Lower lobe of right lung (tissue), 2 donors: ENCODE measurements at regions not wholly inside any gene's neighbourhood (a gene's known extent, or its start where the extent isn't known, plus 50 kb on each side); places are given as distances from the start of the nearest gene placed in this dataset.

Experiments used
- ATAC-seq, 2 donors: fragments of 200-7000 bp; cut with Tn5 transposase; one replicate each; pipeline ENCODE4 v1.9.1; 2020 to 2022; ENCODE audit warnings: mild to moderate bottlenecking in 2 of 2, moderate library complexity in 2 of 2
- DNase-seq: peaks from one replicate; pipeline ENCODE4 v3.0.0-alpha.2; 2020
- H3K27ac ChIP-seq: fragments of 200-600 bp; one replicate; pipeline ENCODE4 v1.8.0; 2022
- H3K27me3 ChIP-seq: fragments of 200-600 bp; one replicate; pipeline ENCODE4 v1.8.0; 2022; ENCODE audit warnings: low read depth
- H3K36me3 ChIP-seq: fragments of 200-600 bp; one replicate; pipeline ENCODE4 v1.8.0; 2022; ENCODE audit warnings: mild to moderate bottlenecking
- H3K4me1 ChIP-seq: fragments of 200-600 bp; one replicate; pipeline ENCODE4 v1.8.0; 2022
- H3K4me3 ChIP-seq: fragments of 200-600 bp; one replicate; pipeline ENCODE4 v1.8.0; 2022; ENCODE audit warnings: mild to moderate bottlenecking
- H3K9me3 ChIP-seq: fragments of 200-600 bp; one replicate; pipeline ENCODE4 v1.8.0; 2022
- CTCF ChIP-seq: fragments of 200-600 bp; IDR thresholded peaks from one replicate; pipeline ENCODE4 v1.8.0; 2022; ENCODE audit warnings: antibody characterized with exemption, mild to moderate bottlenecking
- intact Hi-C: fragments of 100-400 bp; cut with DNase I; formaldehyde crosslinking; loops from one replicate; pipeline ENCODE4 v1.11.0; 2022
- donor health status: DM: no; HTN: yes; CAD: no; lungs with severe emphysema.

GRCh38 chr7:46738796-46739195 is 817.7 kb upstream of the IGFBP3 start:
- TF ChIP-seq CTCF = no peak
- no peaks in the 10 kb centered on the region for H3K9me3 ChIP-seq
- intact Hi-C loops = no loop called here
- no peak overlapping the region for H3K4me3 ChIP-seq
- H3K36me3 ChIP-seq = no peaks in the 10 kb centered on the region
- no peaks in the 10 kb centered on the region for H3K4me1 ChIP-seq
- no peak overlapping the region for H3K27ac ChIP-seq
- ATAC-seq = no peak
- no peak for DNase-seq
- H3K27me3 ChIP-seq = no peaks in the 10 kb centered on the region

DNA sequence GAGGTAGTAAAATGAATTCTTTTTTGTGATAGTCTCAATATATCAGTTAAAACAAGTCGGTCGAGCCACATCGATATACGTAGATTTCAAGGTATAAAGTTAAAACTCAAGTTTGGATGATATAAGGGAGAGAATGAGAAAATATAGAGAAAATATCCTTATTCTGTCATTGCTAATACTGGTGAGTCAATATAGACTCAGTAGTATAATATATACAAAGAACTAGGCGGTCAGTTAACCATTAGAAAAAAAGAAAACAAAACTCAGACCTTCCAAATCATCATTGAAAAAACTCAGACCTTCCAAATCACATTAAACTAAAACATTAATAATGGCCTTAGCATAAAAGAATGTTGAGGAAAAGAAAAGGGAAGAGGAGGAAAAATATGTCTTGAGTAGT is 817.1 kb upstream of the IGFBP3 start:
- intact Hi-C loops = no loop called here
- no peak for DNase-seq
- H3K36me3 ChIP-seq = no peaks in the 10 kb centered on the region
- H3K4me1 ChIP-seq = no peaks in the 10 kb centered on the region
- no peaks in the 10 kb centered on the region for H3K27me3 ChIP-seq
- no peak for ATAC-seq
- H3K4me3 ChIP-seq = no peak overlapping the region
- TF ChIP-seq CTCF = no peak
- no peaks in the 10 kb centered on the region for H3K9me3 ChIP-seq
- no peak overlapping the region for H3K27ac ChIP-seq

DNA sequence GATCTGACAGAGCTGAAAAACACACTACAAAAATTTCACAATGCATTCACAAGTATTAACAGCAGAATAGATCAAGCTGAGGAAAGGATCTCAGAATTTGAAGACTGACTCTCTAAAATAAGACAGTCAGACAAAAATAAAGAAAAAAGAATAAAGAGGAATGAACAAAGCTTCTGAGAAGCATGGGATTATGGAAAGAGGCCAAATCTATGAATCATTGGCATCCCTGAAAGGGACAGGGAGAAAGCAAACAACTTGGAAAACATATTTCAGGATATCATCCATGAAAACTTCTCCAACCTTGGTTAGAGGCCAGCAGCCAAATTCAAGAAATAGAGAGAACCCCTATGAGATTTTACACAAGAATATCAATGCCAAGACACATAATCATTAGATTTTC is 804.8 kb upstream of the IGFBP3 start:
- no peak for DNase-seq
- H3K27ac ChIP-seq = no peak overlapping the region
- H3K4me1 ChIP-seq = no peaks in the 10 kb centered on the region
- ATAC-seq = no peak
- no peak overlapping the region for H3K4me3 ChIP-seq
- H3K27me3 ChIP-seq = no peaks in the 10 kb centered on the region
- no peak for TF ChIP-seq CTCF
- H3K9me3 ChIP-seq = no peaks in the 10 kb centered on the region
- no peaks in the 10 kb centered on the region for H3K36me3 ChIP-seq
- intact Hi-C loops = no loop called here

DNA sequence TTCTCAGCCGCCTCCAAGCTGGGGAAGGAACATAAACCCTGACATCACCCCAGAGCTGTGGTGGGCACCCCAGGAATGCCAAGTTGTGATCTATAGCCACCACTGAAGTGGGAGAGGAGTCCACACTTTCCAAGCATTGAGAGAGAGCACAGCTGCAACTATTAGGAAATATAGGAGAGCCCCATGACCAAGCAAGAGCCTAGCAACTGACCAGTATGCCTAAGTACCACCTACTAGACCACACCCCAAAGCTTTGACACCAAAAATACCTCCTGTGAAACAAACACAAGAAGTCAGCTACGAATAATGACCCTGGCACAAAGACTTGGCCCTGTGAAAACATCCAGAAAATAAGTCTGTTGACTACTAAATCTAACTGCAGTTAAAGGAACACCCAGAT is 804.1 kb upstream of the IGFBP3 start:
- ATAC-seq (no peak), DNase-seq (no peak)
- Histone ChIP-seq H3K27ac (no peak overlapping the region), H3K9me3 (no peaks in the 10 kb centered on the region), H3K4me3 (no peak overlapping the region), H3K4me1 (no peaks in the 10 kb centered on the region), H3K27me3 (no peaks in the 10 kb centered on the region), H3K36me3 (no peaks in the 10 kb centered on the region)
- no peak for TF ChIP-seq CTCF
- intact Hi-C loops = no loop called here

DNA sequence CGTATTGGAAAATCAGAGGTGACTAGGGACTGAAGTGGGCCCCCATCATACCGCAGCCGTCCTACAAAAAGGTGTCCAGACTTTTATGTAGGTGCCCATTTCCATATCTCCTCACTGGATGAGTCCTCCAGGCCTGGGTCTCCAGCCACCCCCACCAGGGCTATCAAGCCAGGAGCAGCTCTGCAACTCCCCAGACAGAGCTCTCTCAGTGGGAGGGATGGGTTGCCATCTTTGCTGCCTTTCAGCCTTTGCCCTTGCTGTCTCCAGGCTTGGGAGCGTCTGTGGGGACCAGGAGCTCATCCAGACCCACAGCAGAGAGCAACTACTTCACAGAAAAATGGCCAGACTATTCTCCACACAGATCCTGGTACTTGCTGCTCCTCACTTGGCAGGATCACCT is 802.7 kb upstream of the IGFBP3 start:
- H3K36me3 ChIP-seq = no peaks in the 10 kb centered on the region
- H3K4me3 ChIP-seq = no peak overlapping the region
- H3K27me3 ChIP-seq = no peaks in the 10 kb centered on the region
- no peaks in the 10 kb centered on the region for H3K4me1 ChIP-seq
- intact Hi-C loops = no loop called here
- no peak overlapping the region for H3K27ac ChIP-seq
- ATAC-seq (no peak), DNase-seq (no peak)
- no peak for TF ChIP-seq CTCF
- no peaks in the 10 kb centered on the region for H3K9me3 ChIP-seq

DNA sequence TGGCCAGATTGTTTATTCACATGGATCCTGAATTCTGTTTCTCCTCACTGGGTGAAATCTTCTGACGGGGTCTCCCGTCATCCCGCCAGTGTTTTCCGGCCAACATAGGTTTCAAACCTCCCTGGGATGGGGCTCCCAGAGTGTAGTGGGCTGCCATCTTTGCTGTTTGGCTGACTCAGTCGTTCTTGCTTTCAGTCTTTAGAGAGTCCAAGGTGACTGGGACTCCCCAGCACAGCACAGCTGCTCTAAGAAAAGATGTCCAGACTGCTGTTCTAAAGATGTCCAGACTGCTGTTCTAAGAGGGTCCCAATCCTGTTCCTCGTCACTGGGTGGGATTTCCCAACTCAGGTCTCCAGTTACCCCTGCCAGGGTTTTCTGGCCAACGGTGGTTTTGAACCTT is 801.9 kb upstream of the IGFBP3 start:
- ATAC-seq = no peak
- TF ChIP-seq CTCF = no peak
- Histone ChIP-seq H3K4me3 (no peak overlapping the region), H3K27ac (no peak overlapping the region), H3K36me3 (no peaks in the 10 kb centered on the region), H3K9me3 (no peaks in the 10 kb centered on the region), H3K4me1 (no peaks in the 10 kb centered on the region), H3K27me3 (no peaks in the 10 kb centered on the region)
- no peak for DNase-seq
- intact Hi-C loops = no loop called here
